ENCODE measurements at regions not wholly inside any gene's neighbourhood (a gene's known extent, or its start where the extent isn't known, plus 50 kb on each side); places are given as distances from the start of the nearest gene placed in this dataset.

DNA sequence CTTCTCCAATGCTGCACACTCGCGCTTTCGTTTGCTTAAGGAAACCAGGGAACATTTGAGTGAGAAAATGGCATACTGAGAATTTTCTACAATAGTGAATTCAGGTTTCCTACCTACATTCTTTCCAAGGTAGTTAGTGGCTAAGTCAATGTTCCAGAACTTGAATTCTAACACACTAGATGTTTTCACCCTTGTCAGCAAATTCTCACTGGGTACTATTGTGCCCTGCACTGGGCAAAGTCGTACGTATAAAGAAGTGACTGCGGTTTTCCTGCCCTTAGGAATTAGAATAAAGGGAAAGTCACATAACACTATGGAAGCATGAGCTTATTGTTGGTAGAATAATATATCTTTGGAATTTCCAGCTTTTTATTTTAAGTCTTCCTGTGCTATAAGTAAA is 119.2 kb upstream of the TNFSF11 start:
- TF ChIP-seq POLR2AphosphoS5 (IDR thresholded peaks at IDR 0.05) = no peak
- TF ChIP-seq SMC3 (conservative IDR thresholded peaks at IDR 0.05; ENCODE audit: poor library complexity) = no peak
- no peaks in the 10 kb centered on the region for H3K27me3 ChIP-seq (ENCODE audit: insufficient read depth, low read depth, low read length)
- no peak overlapping the region for H3K4me2 ChIP-seq (ENCODE audit: low read length)
- no peaks in the 10 kb centered on the region for H3F3A ChIP-seq (ENCODE audit: insufficient read depth, low read length, poor library complexity, severe bottlenecking)
- no peaks in the 10 kb centered on the region for H4K20me1 ChIP-seq (ENCODE audit: insufficient read depth)
- no peak overlapping the region for H2AFZ ChIP-seq (ENCODE audit: low read depth, low read length)
- no peaks in the 10 kb centered on the region for H3K9me3 ChIP-seq (ENCODE audit: low read length)
- no peaks in the 10 kb centered on the region for H3K79me2 ChIP-seq (replicated peaks; ENCODE audit: insufficient read depth, low read length)
- H3K27ac ChIP-seq (ENCODE audit: low read length) = no peak overlapping the region
- H3K4me3 ChIP-seq (ENCODE audit: low read length) = no peak overlapping the region
- no peaks in the 10 kb centered on the region for H3K9me2 ChIP-seq (ENCODE audit: insufficient read depth, low read length)
- H3K9ac ChIP-seq (ENCODE audit: low read length) = no peak overlapping the region
- H3K36me3 ChIP-seq (ENCODE audit: insufficient read depth, low read length) = no peaks in the 10 kb centered on the region

DNA sequence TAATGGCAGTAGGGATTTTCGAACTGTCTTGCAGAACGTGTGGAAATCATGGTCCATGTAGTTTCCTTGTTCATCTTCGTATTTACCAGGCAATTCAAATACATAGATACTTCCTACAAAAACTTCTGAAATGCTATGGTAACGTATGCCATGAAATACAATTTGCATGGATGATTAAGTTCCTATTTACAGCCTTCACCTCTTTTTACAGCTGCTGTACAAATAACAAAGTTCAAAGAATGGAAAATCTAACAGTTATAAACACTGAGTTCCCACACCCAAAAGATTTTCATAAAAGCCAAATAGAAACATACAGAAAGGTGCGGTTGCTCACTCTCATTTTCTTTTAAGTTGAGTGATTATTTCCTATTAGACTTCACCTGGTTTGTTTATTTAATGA is 115.8 kb upstream of the TNFSF11 start:
- Histone ChIP-seq H3K27ac (ENCODE audit: low read length) (no peak overlapping the region), H3K4me2 (ENCODE audit: low read length) (no peak overlapping the region), H3K79me2 (replicated peaks; ENCODE audit: insufficient read depth, low read length) (no peaks in the 10 kb centered on the region), H3K27me3 (ENCODE audit: insufficient read depth, low read depth, low read length) (no peaks in the 10 kb centered on the region), H3K9me3 (ENCODE audit: low read length) (no peaks in the 10 kb centered on the region), H3F3A (ENCODE audit: insufficient read depth, low read length, poor library complexity, severe bottlenecking) (no peaks in the 10 kb centered on the region), H3K9ac (ENCODE audit: low read length) (no peak overlapping the region), H3K4me3 (ENCODE audit: low read length) (no peak overlapping the region), H3K36me3 (ENCODE audit: insufficient read depth, low read length) (no peaks in the 10 kb centered on the region), H4K20me1 (ENCODE audit: insufficient read depth) (no peaks in the 10 kb centered on the region), H2AFZ (ENCODE audit: low read depth, low read length) (no peak overlapping the region), H3K9me2 (ENCODE audit: insufficient read depth, low read length) (no peaks in the 10 kb centered on the region)
- TF ChIP-seq MXI1 (conservative IDR thresholded peaks at IDR 0.05; ENCODE audit: poor library complexity, severe bottlenecking) = no peak
- no peak for TF ChIP-seq SMC3 (conservative IDR thresholded peaks at IDR 0.05; ENCODE audit: poor library complexity)
- no peak for TF ChIP-seq RAD21 (conservative IDR thresholded peaks at IDR 0.05)
- TF ChIP-seq, protein P1, sequence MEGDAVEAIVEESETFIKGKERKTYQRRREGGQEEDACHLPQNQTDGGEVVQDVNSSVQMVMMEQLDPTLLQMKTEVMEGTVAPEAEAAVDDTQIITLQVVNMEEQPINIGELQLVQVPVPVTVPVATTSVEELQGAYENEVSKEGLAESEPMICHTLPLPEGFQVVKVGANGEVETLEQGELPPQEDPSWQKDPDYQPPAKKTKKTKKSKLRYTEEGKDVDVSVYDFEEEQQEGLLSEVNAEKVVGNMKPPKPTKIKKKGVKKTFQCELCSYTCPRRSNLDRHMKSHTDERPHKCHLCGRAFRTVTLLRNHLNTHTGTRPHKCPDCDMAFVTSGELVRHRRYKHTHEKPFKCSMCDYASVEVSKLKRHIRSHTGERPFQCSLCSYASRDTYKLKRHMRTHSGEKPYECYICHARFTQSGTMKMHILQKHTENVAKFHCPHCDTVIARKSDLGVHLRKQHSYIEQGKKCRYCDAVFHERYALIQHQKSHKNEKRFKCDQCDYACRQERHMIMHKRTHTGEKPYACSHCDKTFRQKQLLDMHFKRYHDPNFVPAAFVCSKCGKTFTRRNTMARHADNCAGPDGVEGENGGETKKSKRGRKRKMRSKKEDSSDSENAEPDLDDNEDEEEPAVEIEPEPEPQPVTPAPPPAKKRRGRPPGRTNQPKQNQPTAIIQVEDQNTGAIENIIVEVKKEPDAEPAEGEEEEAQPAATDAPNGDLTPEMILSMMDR (IDR thresholded peaks at IDR 0.05; ENCODE audit: poor library complexity, severe bottlenecking) = no peak
- no peak for TF ChIP-seq EZH2 (IDR thresholded peaks at IDR 0.05; ENCODE audit: borderline replicate concordance, insufficient read depth, low read length, poor library complexity, severe bottlenecking)
- no peak for TF ChIP-seq POLR2AphosphoS5 (IDR thresholded peaks at IDR 0.05)
- no peak for TF ChIP-seq EP300 (conservative IDR thresholded peaks at IDR 0.05; ENCODE audit: poor library complexity, severe bottlenecking)
- no peak for TF ChIP-seq REST (IDR thresholded peaks at IDR 0.05; ENCODE audit: borderline replicate concordance)
- TF ChIP-seq TAF1 (IDR thresholded peaks at IDR 0.05; ENCODE audit: low read depth) = no peak

- Histone ChIP-seq H3F3A (ENCODE audit: insufficient read depth, low read length, poor library complexity, severe bottlenecking) (no peaks in the 10 kb centered on the region), H3K79me2 (replicated peaks; ENCODE audit: insufficient read depth, low read length) (no peaks in the 10 kb centered on the region), H4K20me1 (ENCODE audit: insufficient read depth) (no peaks in the 10 kb centered on the region), H3K4me2 (ENCODE audit: low read length) (no peak overlapping the region), H3K27me3 (ENCODE audit: insufficient read depth, low read depth, low read length) (no peaks in the 10 kb centered on the region), H3K4me3 (ENCODE audit: low read length) (no peak overlapping the region), H3K9me2 (ENCODE audit: insufficient read depth, low read length) (no peaks in the 10 kb centered on the region), H3K9ac (ENCODE audit: low read length) (no peak overlapping the region), H3K27ac (ENCODE audit: low read length) (no peak overlapping the region), H3K36me3 (ENCODE audit: insufficient read depth, low read length) (no peaks in the 10 kb centered on the region), H3K9me3 (ENCODE audit: low read length) (no peaks in the 10 kb centered on the region), H2AFZ (ENCODE audit: low read depth, low read length) (no peak overlapping the region)
- TF ChIP-seq POLR2AphosphoS5 (IDR thresholded peaks at IDR 0.05) = no peak
- no peak for TF ChIP-seq MXI1 (conservative IDR thresholded peaks at IDR 0.05; ENCODE audit: poor library complexity, severe bottlenecking)
- TF ChIP-seq TAF1 (IDR thresholded peaks at IDR 0.05; ENCODE audit: low read depth) = no peak
- no peak for TF ChIP-seq RAD21 (conservative IDR thresholded peaks at IDR 0.05)
- no peak for TF ChIP-seq EP300 (conservative IDR thresholded peaks at IDR 0.05; ENCODE audit: poor library complexity, severe bottlenecking)
- TF ChIP-seq SMC3 (conservative IDR thresholded peaks at IDR 0.05; ENCODE audit: poor library complexity) = no peak
- TF ChIP-seq REST (IDR thresholded peaks at IDR 0.05; ENCODE audit: borderline replicate concordance) = no peak
- TF ChIP-seq, protein P1 (IDR thresholded peaks at IDR 0.05; ENCODE audit: poor library complexity, severe bottlenecking) = no peak
- TF ChIP-seq EZH2 (IDR thresholded peaks at IDR 0.05; ENCODE audit: borderline replicate concordance, insufficient read depth, low read length, poor library complexity, severe bottlenecking) = no peak
These were observed 107.8 kb upstream of the TNFSF11 start for GRCh38 chr13:42466123-42466522.

Data from neural cell (in vitro differentiated cells).